Fibroblast of lung (primary cell): ENCODE measurements at regions not wholly inside any gene's neighbourhood (a gene's known extent, or its start where the extent isn't known, plus 50 kb on each side); places are given as distances from the start of the nearest gene placed in this dataset.

Experiments used
- DNase-seq, 2 donors: peaks; one replicate each; pipeline versions ENCODE4 v3.0.0 to v3.0.0-alpha.2; 2010; ENCODE audit warnings: low read depth in 2 of 2
- H2AFZ ChIP-seq: 2 replicates; pipeline ENCODE4 v1.5.1; 2012; ENCODE audit warnings: low read length, control low read depth, inconsistent platforms
- H3K27ac ChIP-seq: 2 replicates; pipeline ENCODE4 v1.5.1; 2011; ENCODE audit warnings: low read length, control low read depth; ENCODE audit not compliant: insufficient read depth
- H3K27me3 ChIP-seq: 2 replicates; pipeline ENCODE4 v1.5.1; 2011; ENCODE audit warnings: mild to moderate bottlenecking, low read length; ENCODE audit not compliant: control insufficient read depth, insufficient read depth
- H3K36me3 ChIP-seq: 2 replicates; pipeline ENCODE4 v1.5.1; 2011; ENCODE audit warnings: low read length; ENCODE audit not compliant: control insufficient read depth, insufficient read depth
- H3K4me1 ChIP-seq: 2 replicates; pipeline ENCODE4 v1.5.1; 2011; ENCODE audit warnings: low read length; ENCODE audit not compliant: control insufficient read depth, insufficient read depth; ENCODE audit errors: extremely low read depth
- H3K4me2 ChIP-seq: 2 replicates; pipeline ENCODE4 v1.5.1; 2011; ENCODE audit warnings: low read length, control low read depth; ENCODE audit not compliant: insufficient read depth; ENCODE audit errors: extremely low read depth
- H3K4me3 ChIP-seq, 4 experiments: fragments of 200-600 bp in 1 of 4; sonication (generic) in 1 of 4; replicated peaks in 1 of 4; 2 replicates each; pipeline ENCODE4 v1.5.1; 2011 to 2016; ENCODE audit warnings: low read length in 4 of 4, low read depth in 3 of 4, mild to moderate bottlenecking in 3 of 4, control low read depth in 2 of 4, inconsistent platforms in 1 of 4, mixed read lengths in 1 of 4; ENCODE audit not compliant: insufficient read depth in 1 of 4; ENCODE audit errors: control extremely low read depth in 1 of 4
- H3K79me2 ChIP-seq: 2 replicates; pipeline ENCODE4 v1.5.1; 2012; ENCODE audit warnings: mild to moderate bottlenecking, low read length, inconsistent platforms; ENCODE audit not compliant: control insufficient read depth, insufficient read depth
- H3K9ac ChIP-seq: 2 replicates; pipeline ENCODE4 v1.5.1; 2011; ENCODE audit warnings: mild to moderate bottlenecking, low read length, control low read depth; ENCODE audit not compliant: insufficient read depth
- H3K9me3 ChIP-seq: 2 replicates; pipeline ENCODE4 v1.5.1; 2012; ENCODE audit warnings: low read depth, low read length; ENCODE audit not compliant: control insufficient read depth, insufficient read depth
- H4K20me1 ChIP-seq: 2 replicates; pipeline ENCODE4 v1.5.1; 2011; ENCODE audit warnings: low read length; ENCODE audit not compliant: control insufficient read depth, insufficient read depth; ENCODE audit errors: extremely low read depth
- CTCF ChIP-seq, 2 donors: IDR thresholded peaks in 1 of 2; conservative IDR thresholded peaks in 1 of 2; 1 replicate in 1 of 2; 2 replicates in 1 of 2; pipeline ENCODE4 v1.5.1; 2011 to 2012; ENCODE audit warnings: low read length in 2 of 2, control low read depth in 1 of 2, inconsistent platforms in 1 of 2, low read depth in 1 of 2, mild to moderate bottlenecking in 1 of 2
- EZH2 ChIP-seq: IDR thresholded peaks from 2 replicates; pipeline ENCODE4 v1.5.1; 2012; ENCODE audit warnings: low read length, control low read depth, mild to moderate bottlenecking; ENCODE audit errors: missing control alignments

DNA sequence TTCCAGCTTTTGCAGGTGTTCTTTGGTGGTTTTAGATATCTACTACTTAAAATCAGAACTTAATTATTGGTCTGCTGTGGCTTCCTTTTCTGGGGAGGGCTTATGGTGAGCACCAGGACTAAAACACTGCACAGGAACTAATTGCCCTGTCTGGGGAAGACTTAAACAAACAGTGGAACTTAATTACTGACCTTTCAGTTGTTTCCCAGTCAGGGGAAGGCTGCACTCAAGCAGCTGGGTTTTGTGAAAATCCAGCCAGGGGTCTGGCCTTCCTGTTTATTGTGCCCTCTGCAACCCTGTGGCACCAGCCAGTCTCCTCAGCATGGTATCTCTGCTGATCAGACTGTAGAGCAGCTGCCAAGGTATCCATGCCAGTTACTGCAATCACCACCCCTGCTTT is 398.2 kb downstream of the ADCYAP1 start:
- TF ChIP-seq CTCF (conservative IDR thresholded peaks at IDR 0.05 in 1 of 2, IDR thresholded peaks at IDR 0.05 in 1 of 2; ENCODE audit: low read depth in 1 of 2, low read length in 2 of 2) (no peak), EZH2 (no peak)
- no peak overlapping the region for H3K27ac ChIP-seq
- H3K4me3 ChIP-seq = no peak overlapping the region
- no peak for DNase-seq
- H3K4me2 ChIP-seq = no peak overlapping the region
- no peaks in the 10 kb centered on the region for H3K4me1 ChIP-seq
- H4K20me1 ChIP-seq = no peaks in the 10 kb centered on the region
- H3K79me2 ChIP-seq = no peaks in the 10 kb centered on the region
- no peaks in the 10 kb centered on the region for H3K36me3 ChIP-seq
- H3K9me3 ChIP-seq = no peaks in the 10 kb centered on the region
- no peak overlapping the region for H3K9ac ChIP-seq
- H3K27me3 ChIP-seq = no peaks in the 10 kb centered on the region
- H2AFZ ChIP-seq = no peak overlapping the region

DNA sequence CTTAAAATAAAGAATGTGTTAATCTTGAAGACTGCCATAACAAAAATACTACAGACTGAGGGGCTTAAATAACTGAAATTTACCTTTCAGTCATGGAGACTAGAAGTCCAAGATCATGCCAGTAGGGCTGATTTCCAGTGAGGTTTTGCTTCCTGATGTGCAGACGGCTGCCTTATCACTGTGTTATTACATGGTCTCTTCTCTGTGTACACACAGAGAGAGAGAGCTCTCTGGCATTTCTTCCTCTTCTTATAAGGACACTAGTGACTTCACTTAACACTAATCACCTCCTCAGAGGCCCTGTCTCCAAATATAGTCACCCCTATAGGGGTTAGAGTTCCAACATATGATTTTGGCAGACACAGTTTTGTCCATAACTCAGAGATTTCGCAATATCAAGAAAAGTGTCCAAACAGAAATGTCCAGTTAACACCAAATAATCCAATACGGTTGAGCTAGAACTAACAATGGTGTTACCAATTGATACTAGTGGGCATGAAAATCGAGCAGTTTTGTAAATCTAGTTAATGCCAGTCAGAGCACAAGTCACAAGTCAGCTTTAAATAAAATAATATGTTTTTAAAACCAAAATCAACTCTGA is 399.8 kb downstream of the ADCYAP1 start:
- Histone ChIP-seq H2AFZ (no peak overlapping the region), H3K4me2 (no peak overlapping the region)

GRCh38 chr18:1306641-1307040 is 402.0 kb downstream of the ADCYAP1 start:
- H3K4me3 ChIP-seq = no peak overlapping the region
- no peak overlapping the region for H3K9ac ChIP-seq
- H3K4me2 ChIP-seq = no peak overlapping the region

More for the DNA sequence above, 399.8 kb downstream of the ADCYAP1 start:
- no peaks in the 10 kb centered on the region for H3K79me2 ChIP-seq
- no peak overlapping the region for H3K4me3 ChIP-seq
- H4K20me1 ChIP-seq = no peaks in the 10 kb centered on the region
- H3K4me1 ChIP-seq = no peaks in the 10 kb centered on the region
- no peak overlapping the region for H3K9ac ChIP-seq
- H3K9me3 ChIP-seq = no peaks in the 10 kb centered on the region
- H3K36me3 ChIP-seq = no peaks in the 10 kb centered on the region
- no peak for TF ChIP-seq CTCF (conservative IDR thresholded peaks at IDR 0.05 in 1 of 2, IDR thresholded peaks at IDR 0.05 in 1 of 2; ENCODE audit: low read depth in 1 of 2, low read length in 2 of 2)
- no peak for TF ChIP-seq EZH2
- DNase-seq = no peak
- H3K27me3 ChIP-seq = no peaks in the 10 kb centered on the region
- H3K27ac ChIP-seq = no peak overlapping the region

More at GRCh38 chr18:1306641-1307040, 402.0 kb downstream of the ADCYAP1 start:
- Histone ChIP-seq H4K20me1 (no peaks in the 10 kb centered on the region), H3K36me3 (no peaks in the 10 kb centered on the region), H3K79me2 (no peaks in the 10 kb centered on the region), H3K27me3 (no peaks in the 10 kb centered on the region), H3K9me3 (no peaks in the 10 kb centered on the region), H3K27ac (no peak overlapping the region), H2AFZ (no peak overlapping the region), H3K4me1 (no peaks in the 10 kb centered on the region)
- DNase-seq = no peak
- no peak for TF ChIP-seq CTCF (conservative IDR thresholded peaks at IDR 0.05 in 1 of 2, IDR thresholded peaks at IDR 0.05 in 1 of 2; ENCODE audit: low read depth in 1 of 2, low read length in 2 of 2)
- TF ChIP-seq EZH2 = no peak
